HEK293 (cell line): ENCODE measurements at regions not wholly inside any gene's neighbourhood (a gene's known extent, or its start where the extent isn't known, plus 50 kb on each side); places are given as distances from the start of the nearest gene placed in this dataset.

Experiments
- BCL11A ChIP-seq: fragments of 450-650 bp; formaldehyde crosslinking; IDR thresholded peaks from 2 replicates; pipeline ENCODE4 v1.5.1; 2016; ENCODE audit warnings: low read depth, missing biosample characterization, missing genetic modification characterization
- HOXC10 ChIP-seq: sonication (generic); formaldehyde crosslinking; IDR thresholded peaks from 2 replicates; pipeline ENCODE4 v1.8.1; 2023; ENCODE audit warnings: mild to moderate bottlenecking, missing genetic modification reagents
- YY1 ChIP-seq: fragments of 450-650 bp; formaldehyde crosslinking; IDR thresholded peaks from 2 replicates; pipeline ENCODE4 v1.5.1; 2018; ENCODE audit warnings: missing biosample characterization, missing genetic modification characterization
- ZFHX2 ChIP-seq: fragments of 450-650 bp; formaldehyde crosslinking; conservative IDR thresholded peaks from 2 replicates; pipeline ENCODE4 v1.5.1; 2016; ENCODE audit warnings: missing biosample characterization, missing genetic modification characterization
- ZNF184 ChIP-seq: fragments of 450-650 bp; IDR thresholded peaks from 2 replicates; pipeline ENCODE4 v1.5.1; 2018; ENCODE audit warnings: missing biosample characterization, mild to moderate bottlenecking, missing genetic modification characterization
- ZNF311 ChIP-seq: fragments of 450-650 bp; formaldehyde crosslinking; IDR thresholded peaks from 2 replicates; pipeline ENCODE4 v1.5.1; 2017; ENCODE audit warnings: missing biosample characterization, missing genetic modification characterization, borderline replicate concordance
- ZNF350 ChIP-seq: fragments of 450-650 bp; formaldehyde crosslinking; IDR thresholded peaks from 2 replicates; pipeline ENCODE4 v1.5.0; 2017; ENCODE audit warnings: missing biosample characterization, mild to moderate bottlenecking, missing genetic modification characterization
- ZNF366 ChIP-seq: fragments of 450-650 bp; formaldehyde crosslinking; conservative IDR thresholded peaks from 2 replicates; pipeline ENCODE4 v1.5.1; 2016; ENCODE audit warnings: missing biosample characterization, missing genetic modification characterization
- ZNF549 ChIP-seq: fragments of 450-650 bp; IDR thresholded peaks from 2 replicates; pipeline ENCODE4 v1.5.1; 2018; ENCODE audit warnings: missing biosample characterization, missing genetic modification characterization, mild to moderate bottlenecking, inconsistent platforms, moderate library complexity
- ZNF670 ChIP-seq: fragments of 450-650 bp; formaldehyde crosslinking; IDR thresholded peaks from 2 replicates; pipeline ENCODE4 v1.5.1; 2016; ENCODE audit warnings: missing biosample characterization, missing genetic modification characterization, low read depth
- ZNF677 ChIP-seq: fragments of 450-650 bp; IDR thresholded peaks from 2 replicates; pipeline ENCODE4 v1.5.0; 2018; ENCODE audit warnings: missing biosample characterization, mild to moderate bottlenecking, missing genetic modification characterization, moderate library complexity
- TF ChIP-seq, protein P1 (sequence below): fragments of 450-650 bp; formaldehyde crosslinking; IDR thresholded peaks from 2 replicates; pipeline ENCODE4 v1.5.1; 2016; ENCODE audit warnings: missing biosample characterization, missing genetic modification characterization
- TF ChIP-seq, protein P2 (sequence below): sonication (generic); formaldehyde crosslinking; IDR thresholded peaks from 2 replicates; pipeline ENCODE4 v1.8.1; 2022; ENCODE audit warnings: mild to moderate bottlenecking, moderate library complexity, missing genetic modification reagents
- TF ChIP-seq, protein P3 (sequence below): fragments of 450-650 bp; formaldehyde crosslinking; IDR thresholded peaks from 2 replicates; pipeline ENCODE4 v1.5.1; 2017; ENCODE audit warnings: missing biosample characterization, mild to moderate bottlenecking, missing genetic modification characterization, moderate library complexity

DNA sequence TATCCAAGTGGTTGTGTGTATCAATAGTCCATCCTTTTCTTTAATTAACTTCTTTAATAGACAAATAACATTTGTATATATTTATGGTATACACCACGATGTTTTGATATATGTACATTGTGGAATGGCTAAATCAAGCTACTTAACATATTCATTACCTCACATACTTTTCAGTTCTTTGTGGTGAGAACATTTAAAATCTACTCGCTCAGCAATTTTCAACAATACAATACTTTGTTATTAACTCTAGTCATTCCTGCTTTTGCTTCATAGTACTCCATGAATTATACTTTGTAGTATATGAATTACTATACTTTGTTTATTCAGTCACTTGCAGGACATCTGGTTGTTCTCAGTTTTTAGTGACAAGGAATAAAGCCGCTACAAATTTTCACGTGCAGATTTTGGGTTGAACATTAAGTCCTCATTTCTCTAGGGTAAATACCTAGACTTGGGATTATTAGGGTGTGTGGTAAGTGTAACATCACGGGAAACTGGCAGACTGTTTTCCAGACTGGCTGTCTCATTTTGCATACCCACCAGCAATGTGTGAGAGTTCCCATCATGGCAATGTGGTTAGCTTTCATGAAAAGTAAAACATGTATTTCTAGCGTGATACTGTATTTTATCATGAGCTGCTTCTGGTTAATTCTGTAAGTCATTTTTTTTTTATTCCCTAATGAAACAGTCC, 354.4 kb upstream of the WWC1 start:
- TF ChIP-seq ZNF670 (tag by site-specific recombination) (no peak), ZNF350 (tag by site-specific recombination) (no peak), ZFHX2 (tag by site-specific recombination) (no peak), ZNF311 (tag by site-specific recombination) (no peak), YY1 (tag by site-specific recombination) (no peak), ZNF366 (tag by site-specific recombination) (no peak), BCL11A (tag by site-specific recombination) (no peak), ZNF549 (tag by site-specific recombination) (no peak), ZNF677 (no peak), ZNF184 (tag by site-specific recombination) (no peak), HOXC10 (CRISPR knock-in tag) (no peak)
- TF ChIP-seq, protein P1, sequence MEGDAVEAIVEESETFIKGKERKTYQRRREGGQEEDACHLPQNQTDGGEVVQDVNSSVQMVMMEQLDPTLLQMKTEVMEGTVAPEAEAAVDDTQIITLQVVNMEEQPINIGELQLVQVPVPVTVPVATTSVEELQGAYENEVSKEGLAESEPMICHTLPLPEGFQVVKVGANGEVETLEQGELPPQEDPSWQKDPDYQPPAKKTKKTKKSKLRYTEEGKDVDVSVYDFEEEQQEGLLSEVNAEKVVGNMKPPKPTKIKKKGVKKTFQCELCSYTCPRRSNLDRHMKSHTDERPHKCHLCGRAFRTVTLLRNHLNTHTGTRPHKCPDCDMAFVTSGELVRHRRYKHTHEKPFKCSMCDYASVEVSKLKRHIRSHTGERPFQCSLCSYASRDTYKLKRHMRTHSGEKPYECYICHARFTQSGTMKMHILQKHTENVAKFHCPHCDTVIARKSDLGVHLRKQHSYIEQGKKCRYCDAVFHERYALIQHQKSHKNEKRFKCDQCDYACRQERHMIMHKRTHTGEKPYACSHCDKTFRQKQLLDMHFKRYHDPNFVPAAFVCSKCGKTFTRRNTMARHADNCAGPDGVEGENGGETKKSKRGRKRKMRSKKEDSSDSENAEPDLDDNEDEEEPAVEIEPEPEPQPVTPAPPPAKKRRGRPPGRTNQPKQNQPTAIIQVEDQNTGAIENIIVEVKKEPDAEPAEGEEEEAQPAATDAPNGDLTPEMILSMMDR = no peak
- TF ChIP-seq, protein P2, sequence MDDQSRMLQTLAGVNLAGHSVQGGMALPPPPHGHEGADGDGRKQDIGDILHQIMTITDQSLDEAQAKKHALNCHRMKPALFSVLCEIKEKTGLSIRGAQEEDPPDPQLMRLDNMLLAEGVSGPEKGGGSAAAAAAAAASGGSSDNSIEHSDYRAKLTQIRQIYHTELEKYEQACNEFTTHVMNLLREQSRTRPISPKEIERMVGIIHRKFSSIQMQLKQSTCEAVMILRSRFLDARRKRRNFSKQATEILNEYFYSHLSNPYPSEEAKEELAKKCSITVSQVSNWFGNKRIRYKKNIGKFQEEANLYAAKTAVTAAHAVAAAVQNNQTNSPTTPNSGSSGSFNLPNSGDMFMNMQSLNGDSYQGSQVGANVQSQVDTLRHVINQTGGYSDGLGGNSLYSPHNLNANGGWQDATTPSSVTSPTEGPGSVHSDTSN (CRISPR knock-in tag) = no peak
- TF ChIP-seq, protein P3, sequence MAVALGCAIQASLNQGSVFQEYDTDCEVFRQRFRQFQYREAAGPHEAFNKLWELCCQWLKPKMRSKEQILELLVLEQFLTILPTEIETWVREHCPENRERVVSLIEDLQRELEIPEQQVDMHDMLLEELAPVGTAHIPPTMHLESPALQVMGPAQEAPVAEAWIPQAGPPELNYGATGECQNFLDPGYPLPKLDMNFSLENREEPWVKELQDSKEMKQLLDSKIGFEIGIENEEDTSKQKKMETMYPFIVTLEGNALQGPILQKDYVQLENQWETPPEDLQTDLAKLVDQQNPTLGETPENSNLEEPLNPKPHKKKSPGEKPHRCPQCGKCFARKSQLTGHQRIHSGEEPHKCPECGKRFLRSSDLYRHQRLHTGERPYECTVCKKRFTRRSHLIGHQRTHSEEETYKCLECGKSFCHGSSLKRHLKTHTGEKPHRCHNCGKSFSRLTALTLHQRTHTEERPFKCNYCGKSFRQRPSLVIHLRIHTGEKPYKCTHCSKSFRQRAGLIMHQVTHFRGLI (tag by site-specific recombination) = no peak
